H9 (cell line): ENCODE measurements at regions not wholly inside any gene's neighbourhood (a gene's known extent, or its start where the extent isn't known, plus 50 kb on each side); places are given as distances from the start of the nearest gene placed in this dataset.

Source experiments
- DNase-seq: peaks from one replicate; pipeline ENCODE4 v3.0.0-alpha.2; 2017
- H2AFZ ChIP-seq: one replicate; pipeline ENCODE4 v1.6.1; 2013; ENCODE audit warnings: mild to moderate bottlenecking, low read length, control low read depth, moderate library complexity
- H2AK5ac ChIP-seq: 2 replicates; pipeline ENCODE4 v1.6.1; 2013; ENCODE audit warnings: low read length, control low read depth, mixed read lengths; ENCODE audit not compliant: insufficient read length
- H2BK120ac ChIP-seq: one replicate; pipeline ENCODE4 v1.6.1; 2013; ENCODE audit warnings: low read depth, mild to moderate bottlenecking, low read length, control low read depth, inconsistent platforms; ENCODE audit not compliant: poor library complexity, severe bottlenecking
- H2BK12ac ChIP-seq: 2 replicates; pipeline ENCODE4 v1.6.1; 2013; ENCODE audit warnings: low read length, control low read depth, mixed read lengths, low read depth; ENCODE audit not compliant: insufficient read length
- H2BK15ac ChIP-seq: 2 replicates; pipeline ENCODE4 v1.6.1; 2013; ENCODE audit warnings: low read depth, low read length, control low read depth
- H2BK20ac ChIP-seq: one replicate; pipeline ENCODE4 v1.6.1; 2013; ENCODE audit warnings: low read depth, mild to moderate bottlenecking, low read length, control low read depth, inconsistent platforms; ENCODE audit not compliant: poor library complexity, severe bottlenecking
- H2BK5ac ChIP-seq: 2 replicates; pipeline ENCODE4 v1.6.1; 2013; ENCODE audit warnings: low read length, control low read depth, mixed read lengths; ENCODE audit not compliant: insufficient read length
- H3K14ac ChIP-seq: 2 replicates; pipeline ENCODE4 v1.6.1; 2013; ENCODE audit warnings: low read length, control low read depth; ENCODE audit not compliant: insufficient read depth
- H3K18ac ChIP-seq: 2 replicates; pipeline ENCODE4 v1.6.1; 2013; ENCODE audit warnings: low read depth, mild to moderate bottlenecking, mixed read lengths, low read length, control low read depth; ENCODE audit not compliant: insufficient read length
- H3K23ac ChIP-seq: 2 replicates; pipeline ENCODE4 v1.6.1; 2013; ENCODE audit warnings: low read length, control low read depth, mixed read lengths, low read depth; ENCODE audit not compliant: insufficient read length
- H3K23me2 ChIP-seq: 2 replicates; pipeline ENCODE4 v1.6.1; 2013; ENCODE audit warnings: low read depth, mild to moderate bottlenecking, mixed read lengths, low read length, control low read depth; ENCODE audit not compliant: insufficient read length, poor library complexity, severe bottlenecking
- H3K27ac ChIP-seq: 2 replicates; pipeline ENCODE4 v1.5.1; 2013; ENCODE audit warnings: low read length, control low read depth, mixed read lengths, low read depth; ENCODE audit not compliant: insufficient read length
- H3K27me3 ChIP-seq: 2 replicates; pipeline ENCODE4 v1.6.1; 2013; ENCODE audit warnings: low read length, control low read depth, inconsistent platforms; ENCODE audit not compliant: insufficient read depth
- H3K4ac ChIP-seq: 2 replicates; pipeline ENCODE4 v1.6.1; 2013; ENCODE audit warnings: low read depth, mild to moderate bottlenecking, control low read depth, inconsistent platforms, low read length, moderate library complexity
- H3K4me1 ChIP-seq: 2 replicates; pipeline ENCODE4 v1.6.1; 2013; ENCODE audit warnings: low read length, control low read depth, inconsistent platforms; ENCODE audit not compliant: insufficient read depth
- H3K4me2 ChIP-seq: 2 replicates; pipeline ENCODE4 v1.6.1; 2013; ENCODE audit warnings: low read length, control low read depth, mixed read lengths; ENCODE audit not compliant: insufficient read length, insufficient read depth
- H3K56ac ChIP-seq: 2 replicates; pipeline ENCODE4 v1.6.1; 2013; ENCODE audit warnings: low read depth, mild to moderate bottlenecking, mixed read lengths, low read length, control low read depth; ENCODE audit not compliant: insufficient read length
- H3K79me1 ChIP-seq: 2 replicates; pipeline ENCODE4 v1.6.1; 2013; ENCODE audit warnings: low read depth, mild to moderate bottlenecking, moderate library complexity, low read length, control low read depth, inconsistent platforms; ENCODE audit not compliant: insufficient read depth, poor library complexity, severe bottlenecking
- H3K79me2 ChIP-seq: 2 replicates; pipeline ENCODE4 v1.6.1; 2013; ENCODE audit warnings: low read length, control low read depth, inconsistent platforms; ENCODE audit not compliant: insufficient read depth
- H3K9ac ChIP-seq: 2 replicates; pipeline ENCODE4 v1.6.1; 2013; ENCODE audit warnings: low read length, control low read depth, mixed read lengths; ENCODE audit not compliant: insufficient read length; ENCODE audit errors: extremely low read depth
- H3K9me3 ChIP-seq: one replicate; pipeline ENCODE4 v1.6.1; 2013; ENCODE audit warnings: low read depth, low read length, inconsistent platforms; ENCODE audit not compliant: control insufficient read depth
- H3T11ph ChIP-seq: one replicate; pipeline ENCODE4 v1.6.1; 2013; ENCODE audit warnings: mild to moderate bottlenecking, low read length, control low read depth, inconsistent platforms
- H4K20me1 ChIP-seq: one replicate; pipeline ENCODE4 v1.6.1; 2013; ENCODE audit not compliant: control insufficient read depth, insufficient read length, insufficient read depth
- H4K5ac ChIP-seq: 2 replicates; pipeline ENCODE4 v1.6.1; 2013; ENCODE audit warnings: low read depth, mild to moderate bottlenecking, mixed read lengths, low read length, control low read depth; ENCODE audit not compliant: insufficient read length
- H4K8ac ChIP-seq: replicated peaks from 2 replicates; pipeline ENCODE4 v1.6.1; 2013; ENCODE audit warnings: low read length, control low read depth, mixed read lengths, low read depth; ENCODE audit not compliant: insufficient read length
- H4K91ac ChIP-seq: 2 replicates; pipeline ENCODE4 v1.6.1; 2013; ENCODE audit warnings: low read depth, mild to moderate bottlenecking, moderate library complexity, mixed read lengths, low read length, control low read depth; ENCODE audit not compliant: insufficient read length
- H3K27ac Mint-ChIP-seq, 3 experiments: 2 replicates in 2 of 3; 3 replicates in 1 of 3; pipeline ENCODE4 v1.8.0; 2020 to 2021; ENCODE audit warnings: mixed read lengths in 3 of 3, mild to moderate bottlenecking in 1 of 3, moderate library complexity in 1 of 3
- H3K27me3 Mint-ChIP-seq: 2 replicates; pipeline ENCODE4 v1.8.0; 2021; ENCODE audit warnings: low read depth, mild to moderate bottlenecking, moderate library complexity, mixed read lengths
- H3K36me3 Mint-ChIP-seq, 3 experiments: 2 replicates in 2 of 3; 3 replicates in 1 of 3; pipeline ENCODE4 v1.8.0; 2020 to 2021; ENCODE audit warnings: low read depth in 3 of 3, mixed read lengths in 3 of 3; ENCODE audit not compliant: insufficient read depth in 1 of 3
- H3K4me1 Mint-ChIP-seq, 2 experiments: 2 replicates each; pipeline ENCODE4 v1.8.0; 2020; ENCODE audit warnings: mixed read lengths in 2 of 2
- H3K4me3 Mint-ChIP-seq, 2 experiments: 2 replicates in 1 of 2; 3 replicates in 1 of 2; pipeline ENCODE4 v1.8.0; 2020 to 2021; ENCODE audit warnings: mild to moderate bottlenecking in 2 of 2, mixed read lengths in 2 of 2, moderate library complexity in 1 of 2
- H3K9me3 Mint-ChIP-seq, 2 experiments: 2 replicates in 1 of 2; 3 replicates in 1 of 2; pipeline ENCODE4 v1.8.0; 2020; ENCODE audit warnings: mild to moderate bottlenecking in 2 of 2, mixed read lengths in 2 of 2, moderate library complexity in 1 of 2
- WGBS: extraction: QIAGEN DNeasy Blood & Tissue Kit; methylation state at CpG from one replicate; pipeline ENCODE4 v1.1.7; 2013; ENCODE audit warnings: missing lambda C conversion rate, low lambda C conversion rate, mixed read lengths; ENCODE audit not compliant: insufficient read length; ENCODE audit errors: extremely low coverage; 5-methylcytosine and 5-hydroxymethylcytosine counted together
- TF ChIP-seq, protein P1 (sequence below): fragments of 200-600 bp; sonication (generic); conservative IDR thresholded peaks from 3 replicates; pipeline ENCODE4 v1.8.0; 2021; ENCODE audit warnings: antibody characterized with exemption, mild to moderate bottlenecking

DNA sequence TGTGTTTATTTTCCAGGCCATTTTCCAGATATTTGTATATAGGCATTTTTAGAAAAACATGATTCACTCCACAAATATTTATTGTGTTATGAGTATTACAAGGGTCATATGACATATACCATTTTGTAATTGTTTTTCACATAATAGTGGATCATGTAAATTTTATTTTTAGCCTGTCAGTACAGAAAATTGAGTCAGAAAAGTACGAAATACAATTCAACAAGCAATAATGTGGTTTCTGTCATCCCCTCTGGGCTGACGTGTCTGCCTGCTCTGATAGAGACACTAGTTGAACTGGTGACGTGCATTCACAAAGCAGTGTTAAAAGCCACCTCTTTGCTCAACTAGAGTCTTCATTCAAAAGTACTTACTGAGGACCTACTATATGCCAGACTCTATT, 97.9 kb upstream of the STEAP1B start:
- DNase-seq = no peak
- Histone ChIP-seq H3K4me2 (no peak overlapping the region), H3K79me1 (no peaks in the 10 kb centered on the region), H4K20me1 (no peaks in the 10 kb centered on the region), H2BK12ac (no peak overlapping the region), H3K79me2 (no peaks in the 10 kb centered on the region), H3K27ac (no peak overlapping the region), H3K4me1 (no peaks in the 10 kb centered on the region), H2AFZ (no peak overlapping the region), H3K9ac (no peak overlapping the region), H2BK120ac (no peak overlapping the region), H3K23ac (no peak overlapping the region), H3K18ac (no peak overlapping the region), H2BK15ac (no peak overlapping the region), H3K4ac (no peak overlapping the region), H2BK20ac (no peak overlapping the region), H3K27me3 (no peaks in the 10 kb centered on the region), H3K9me3 (no peaks in the 10 kb centered on the region), H3K56ac (no peak overlapping the region), H3T11ph (no peak overlapping the region), H3K14ac (no peak overlapping the region), H4K8ac (no peak overlapping the region), H2BK5ac (no peak overlapping the region), H3K23me2 (no peaks in the 10 kb centered on the region), H4K91ac (no peak overlapping the region), H4K5ac (no peak overlapping the region), H2AK5ac (no peak overlapping the region)
- peaks cover 0 to 4% (median 0%) of the 10 kb centered on the region in 3 experiments; a peak in 3 of 7 replicates for H3K36me3 Mint-ChIP-seq
- no CpG with 5 or more reads among the region's 3 CpGs for WGBS
- TF ChIP-seq, protein P1, sequence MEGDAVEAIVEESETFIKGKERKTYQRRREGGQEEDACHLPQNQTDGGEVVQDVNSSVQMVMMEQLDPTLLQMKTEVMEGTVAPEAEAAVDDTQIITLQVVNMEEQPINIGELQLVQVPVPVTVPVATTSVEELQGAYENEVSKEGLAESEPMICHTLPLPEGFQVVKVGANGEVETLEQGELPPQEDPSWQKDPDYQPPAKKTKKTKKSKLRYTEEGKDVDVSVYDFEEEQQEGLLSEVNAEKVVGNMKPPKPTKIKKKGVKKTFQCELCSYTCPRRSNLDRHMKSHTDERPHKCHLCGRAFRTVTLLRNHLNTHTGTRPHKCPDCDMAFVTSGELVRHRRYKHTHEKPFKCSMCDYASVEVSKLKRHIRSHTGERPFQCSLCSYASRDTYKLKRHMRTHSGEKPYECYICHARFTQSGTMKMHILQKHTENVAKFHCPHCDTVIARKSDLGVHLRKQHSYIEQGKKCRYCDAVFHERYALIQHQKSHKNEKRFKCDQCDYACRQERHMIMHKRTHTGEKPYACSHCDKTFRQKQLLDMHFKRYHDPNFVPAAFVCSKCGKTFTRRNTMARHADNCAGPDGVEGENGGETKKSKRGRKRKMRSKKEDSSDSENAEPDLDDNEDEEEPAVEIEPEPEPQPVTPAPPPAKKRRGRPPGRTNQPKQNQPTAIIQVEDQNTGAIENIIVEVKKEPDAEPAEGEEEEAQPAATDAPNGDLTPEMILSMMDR = no peak
- no peak overlapping the region for H3K4me3 Mint-ChIP-seq
- no peaks in the 10 kb centered on the region for H3K27me3 Mint-ChIP-seq
- no peak overlapping the region for H3K27ac Mint-ChIP-seq
- H3K9me3 Mint-ChIP-seq = peaks cover 2 to 3% of the 10 kb centered on the region in 2 experiments; a peak in 2 of 5 replicates
- peaks cover 15 to 17% of the 10 kb centered on the region in 2 experiments for H3K4me1 Mint-ChIP-seq
